Adrenal gland (tissue), 9 donors: ENCODE measurements at regions not wholly inside any gene's neighbourhood (a gene's known extent, or its start where the extent isn't known, plus 50 kb on each side); places are given as distances from the start of the nearest gene placed in this dataset.

Experiments
- DNase-seq, 7 donors: peaks; one replicate each; pipeline ENCODE4 v3.0.0-alpha.2; 2019 to 2020
- H3K27ac ChIP-seq, 5 donors: fragments of 200-600 bp; sonication (generic) in 4 of 5; 1 replicate in 3 of 5; 2 replicates in 2 of 5; pipeline versions ENCODE4 v1.5.1 to v1.8.0; 2016 to 2020; ENCODE audit warnings: mild to moderate bottlenecking in 1 of 5
- H3K27me3 ChIP-seq: fragments of 200-600 bp; 2 replicates; pipeline ENCODE4 v1.8.0; 2021
- H3K36me3 ChIP-seq, 2 donors: fragments of 200-600 bp; replicated peaks in 1 of 2; 1 replicate in 1 of 2; 2 replicates in 1 of 2; pipeline versions ENCODE4 v1.5.1 to v1.8.0; 2018 to 2022
- H3K4me1 ChIP-seq, 2 donors: fragments of 200-600 bp; replicated peaks in 1 of 2; 1 replicate in 1 of 2; 2 replicates in 1 of 2; pipeline versions ENCODE4 v1.5.1 to v1.8.0; 2018 to 2021
- H3K4me3 ChIP-seq, 4 donors: fragments of 200-600 bp; sonication (generic) in 3 of 4; one replicate each; pipeline ENCODE4 v1.5.1; 2016 to 2018
- H3K9me3 ChIP-seq, 3 donors: fragments of 200-600 bp; sonication (generic) in 1 of 3; replicated peaks in 1 of 3; 1 replicate in 2 of 3; 2 replicates in 1 of 3; pipeline versions ENCODE4 v1.5.1 to v1.8.0; 2016 to 2021
- CTCF ChIP-seq, 6 experiments: fragments of 450-650 bp in 4 of 6; fragments of 200-600 bp in 2 of 6; sonication (generic) in 1 of 6; IDR thresholded peaks; 1 replicate in 5 of 6; 2 replicates in 1 of 6; pipeline versions ENCODE4 v1.5.1 to v1.8.0; 2016 to 2021; ENCODE audit warnings: antibody characterized with exemption in 6 of 6, mild to moderate bottlenecking in 2 of 6, moderate library complexity in 1 of 6
- POLR2A ChIP-seq, 2 donors: fragments of 450-650 bp; IDR thresholded peaks; one replicate each; pipeline ENCODE4 v1.6.1; 2017; ENCODE audit warnings: antibody characterized with exemption in 2 of 2, mild to moderate bottlenecking in 2 of 2, moderate library complexity in 1 of 2
- WGBS, 4 donors: extraction: QIAGEN DNeasy Blood & Tissue Kit in 2 of 4; methylation state at CpG; one replicate each; pipeline versions ENCODE4 v1.1.5 to v1.1.7; 2013 to 2017; 5-methylcytosine and 5-hydroxymethylcytosine counted together
- intact Hi-C, 2 donors: fragments of 100-400 bp; cut with DNase I; formaldehyde crosslinking; loops; one replicate each; pipeline versions ENCODE4 v1.14.1 to v1.15.0; 2022 to 2023
- donor health status: healthy with polysubstance abuse.
- donor health status: Bipolar disorder and iron deficiency.
- donor health status: DM: yes; HTN: yes; CAD: no.
- donor health status: DM: no; HTN: no; CAD: no.
- donor health status: DM: no; HTN: no; CAD: no.

DNA sequence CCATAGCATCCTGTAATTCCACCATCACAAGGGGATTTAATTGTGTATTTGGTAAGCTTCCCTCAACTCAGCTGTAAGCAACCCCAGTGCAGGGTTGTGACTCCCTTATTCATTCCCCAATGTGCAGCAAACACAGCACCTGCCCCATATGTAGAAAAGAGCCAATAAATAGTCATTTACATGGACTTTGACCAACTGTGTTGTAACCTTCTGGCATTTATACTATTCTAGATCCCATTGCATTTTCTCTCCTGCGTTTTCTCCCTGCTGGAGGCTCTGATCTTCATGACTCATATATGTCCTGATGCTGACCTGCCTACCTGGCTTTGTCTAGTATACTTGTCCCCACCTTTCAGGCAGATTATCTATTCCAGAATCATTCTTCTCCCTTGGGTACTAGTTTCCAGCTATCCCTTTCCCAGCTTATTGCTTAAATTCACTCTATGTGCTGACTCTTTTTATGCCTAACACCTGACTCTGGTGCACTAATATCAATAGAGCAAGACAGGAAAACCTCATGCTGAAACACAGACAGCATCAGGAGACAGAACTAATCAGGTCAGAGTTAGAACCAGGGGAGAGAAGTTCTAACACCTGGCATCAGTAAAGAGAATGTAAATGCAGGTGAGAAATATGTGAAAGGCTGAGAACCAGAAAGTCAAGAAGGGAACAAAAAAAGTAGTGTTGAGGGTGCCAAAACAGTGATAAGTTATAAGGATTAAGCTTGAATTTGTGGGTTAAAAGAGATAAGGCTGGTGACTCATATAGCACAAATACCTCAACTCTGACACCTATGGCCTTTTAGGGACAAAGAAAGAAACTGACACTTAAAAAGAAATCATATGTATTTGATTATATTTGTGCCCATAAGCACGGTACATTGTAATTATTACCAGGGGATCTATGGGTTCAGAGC, 402.7 kb downstream of the IPMK start:
- no peak for DNase-seq
- intact Hi-C loops = no loop called here
- Histone ChIP-seq H3K9me3 (no peaks in the 10 kb centered on the region), H3K36me3 (no peaks in the 10 kb centered on the region), H3K27ac (no peak overlapping the region), H3K27me3 (no peaks in the 10 kb centered on the region), H3K4me3 (no peak overlapping the region), H3K4me1 (no peaks in the 10 kb centered on the region)
- 33 to 56% (median 44%) methylated on average over 2 of the region's 2 CpGs for WGBS, 4 donors
- TF ChIP-seq CTCF (IDR thresholded peaks at IDR 0.05) (no peak), POLR2A (IDR thresholded peaks at IDR 0.05) (no peak)

GRCh38 chr10:57849691-57850357, 417.9 kb downstream of the IPMK start:
- H3K27me3 ChIP-seq = no peaks in the 10 kb centered on the region
- TF ChIP-seq POLR2A (IDR thresholded peaks at IDR 0.05) (no peak), CTCF (IDR thresholded peaks at IDR 0.05) (peak; percentile 24 to 53 (median 40))
- intact Hi-C loops = no loop called here
- no peak for DNase-seq
- 24 to 30% (median 27%) methylated on average over 1 of the region's 1 CpG for whole genome bisulfite sequencing, 4 donors
- H3K36me3 ChIP-seq = no peaks in the 10 kb centered on the region
- no peak overlapping the region for H3K27ac ChIP-seq
- H3K4me1 ChIP-seq = no peaks in the 10 kb centered on the region
- H3K4me3 ChIP-seq = no peak overlapping the region
- no peaks in the 10 kb centered on the region for H3K9me3 ChIP-seq

DNA sequence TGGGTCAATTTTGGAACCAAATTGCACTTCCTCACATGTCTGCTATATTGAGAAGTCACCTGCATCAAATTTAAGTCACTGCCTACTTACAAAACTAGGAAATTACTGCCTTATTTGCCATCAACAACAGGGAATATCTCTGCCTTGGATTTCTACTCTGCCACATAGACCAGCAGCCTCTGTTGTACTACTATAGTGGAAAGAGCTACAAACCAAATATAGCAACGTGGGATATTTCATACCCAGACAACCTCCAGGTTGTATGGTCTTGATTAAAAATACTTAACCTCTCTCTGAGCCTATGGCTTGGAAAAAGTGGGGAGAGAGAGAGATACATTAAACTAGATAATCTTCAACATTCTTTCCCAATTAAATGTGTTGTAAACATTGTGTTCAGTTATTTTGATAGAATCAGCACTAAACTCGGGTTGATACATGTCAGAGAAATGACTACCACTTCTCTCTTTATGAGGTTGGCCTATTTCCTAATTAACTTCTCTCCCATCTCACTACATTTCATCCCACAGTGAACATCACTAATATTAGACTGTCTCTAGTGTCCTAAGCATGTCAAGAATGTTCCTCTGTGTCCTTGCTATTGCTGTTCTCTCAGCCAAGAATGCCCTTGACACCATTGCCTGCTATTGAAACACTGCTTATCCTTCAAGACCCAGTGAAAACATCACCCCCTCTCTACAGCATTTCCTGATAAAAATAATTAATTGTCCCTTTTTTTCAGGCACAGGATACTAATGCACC, 421.2 kb downstream of the IPMK start:
- no peaks in the 10 kb centered on the region for H3K4me1 ChIP-seq
- TF ChIP-seq POLR2A (IDR thresholded peaks at IDR 0.05) (no peak), CTCF (IDR thresholded peaks at IDR 0.05) (no peak)
- H3K27ac ChIP-seq = no peak overlapping the region
- no peaks in the 10 kb centered on the region for H3K27me3 ChIP-seq
- no peaks in the 10 kb centered on the region for H3K9me3 ChIP-seq
- WGBS, 4 donors = 59 to 78% (median 71%) methylated on average over 2 of the region's 2 CpGs
- H3K36me3 ChIP-seq = no peaks in the 10 kb centered on the region
- intact Hi-C loops = no loop called here
- DNase-seq = no peak
- no peak overlapping the region for H3K4me3 ChIP-seq

DNA sequence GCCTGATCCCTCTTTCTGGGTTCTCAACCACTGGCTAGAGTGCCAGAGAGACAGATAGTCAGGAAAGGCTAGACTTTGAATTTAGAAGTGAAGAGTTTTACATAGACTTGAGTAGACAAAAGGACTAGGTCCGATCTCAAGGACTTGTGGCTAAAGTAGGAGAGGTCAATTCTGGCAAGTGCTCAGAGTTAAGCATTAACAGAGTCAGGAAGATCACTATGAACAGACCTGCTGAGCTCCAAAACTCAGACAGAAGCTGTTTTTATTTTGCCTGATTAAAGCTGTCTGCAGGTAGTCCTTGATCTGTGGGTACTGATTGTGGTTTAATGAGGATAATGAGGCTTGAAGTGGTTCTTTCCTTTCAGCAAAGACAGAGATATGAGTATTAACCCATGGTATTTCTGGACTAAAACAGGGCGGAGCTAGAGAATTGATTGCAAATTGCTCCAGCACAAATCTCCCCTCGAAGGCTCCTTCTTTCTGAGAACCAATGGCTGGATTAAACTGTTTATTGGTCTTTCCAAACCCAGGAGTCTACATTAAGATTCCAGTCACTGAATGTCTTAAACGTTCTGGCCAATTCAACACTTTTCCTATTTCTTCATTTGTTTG, 423.2 kb downstream of the IPMK start:
- TF ChIP-seq POLR2A (IDR thresholded peaks at IDR 0.05) (no peak), CTCF (IDR thresholded peaks at IDR 0.05) (no peak)
- intact Hi-C loops = no loop called here
- WGBS, 4 donors = 62 to 69% (median 67%) methylated on average over 4 of the region's 4 CpGs

More for the DNA sequence above, 423.2 kb downstream of the IPMK start:
- no peaks in the 10 kb centered on the region for H3K27me3 ChIP-seq
- H3K4me3 ChIP-seq = no peak overlapping the region
- H3K36me3 ChIP-seq = no peaks in the 10 kb centered on the region
- no peak for DNase-seq
- H3K9me3 ChIP-seq = no peaks in the 10 kb centered on the region
- H3K27ac ChIP-seq = no peak overlapping the region
- no peaks in the 10 kb centered on the region for H3K4me1 ChIP-seq
